ENCODE measurements at regions not wholly inside any gene's neighbourhood (a gene's known extent, or its start where the extent isn't known, plus 50 kb on each side); places are given as distances from the start of the nearest gene placed in this dataset.

- TF ChIP-seq CTCF (conservative IDR thresholded peaks at IDR 0.05 in 1 of 2, IDR thresholded peaks at IDR 0.05 in 1 of 2; ENCODE audit: extremely low read depth in 1 of 2, insufficient read depth in 1 of 2, low read depth in 1 of 2, low read length in 2 of 2) (no peak), EZH2 (IDR thresholded peaks at IDR 0.05; ENCODE audit: borderline replicate concordance, low read length) (no peak)
Observed at GRCh38 chr9:31492229-31492628, 892.2 kb upstream of the ACO1 start.

Measured in mammary epithelial cell (primary cell).